ENCODE measurements at regions not wholly inside any gene's neighbourhood (a gene's known extent, or its start where the extent isn't known, plus 50 kb on each side); places are given as distances from the start of the nearest gene placed in this dataset.

DNA sequence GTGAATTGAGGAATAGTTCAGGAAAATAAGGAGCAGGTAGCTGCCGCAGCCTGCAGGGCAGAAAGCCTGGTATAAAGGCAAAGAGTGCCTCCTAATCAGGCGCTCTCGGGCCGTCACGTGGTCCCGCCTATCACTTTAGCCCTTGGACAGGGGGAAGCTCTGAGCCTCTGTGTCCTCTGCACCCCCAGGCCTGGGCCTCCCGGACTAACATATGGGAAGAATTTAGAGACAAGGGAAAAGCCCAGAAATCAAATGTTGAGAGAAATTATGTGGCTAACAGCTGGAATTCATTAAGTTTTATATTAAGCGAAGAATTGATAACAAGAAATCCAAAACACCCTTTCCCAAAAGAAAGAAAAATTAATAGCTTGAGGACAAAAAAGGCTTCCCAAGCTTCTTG, 417.7 kb downstream of the ATP23 start:
- no peak overlapping the region for H3K4me3 ChIP-seq (replicated peaks; ENCODE audit: low read depth, low read length)

DNA sequence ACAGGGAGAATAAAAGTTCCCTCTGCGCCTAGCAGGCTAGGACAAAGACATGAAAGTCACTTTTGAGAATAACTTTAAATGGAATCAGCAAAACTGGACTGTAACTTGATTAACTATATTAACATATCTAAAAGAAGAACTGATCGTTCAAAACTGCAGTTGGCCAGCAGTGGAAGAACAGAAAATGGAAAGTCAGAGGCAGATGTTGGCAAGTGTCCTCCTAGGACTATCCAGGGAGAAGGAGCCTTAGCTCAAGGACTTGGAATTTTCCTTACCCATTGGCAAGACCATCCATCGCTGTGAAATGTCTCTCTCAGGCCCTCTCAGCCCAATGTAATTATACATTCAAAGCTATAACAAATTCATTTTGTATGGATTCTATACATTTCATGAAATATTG, 419.7 kb downstream of the ATP23 start:
- Histone ChIP-seq H3K27me3 (replicated peaks; ENCODE audit: control insufficient read depth, insufficient read depth, low read length) (no peaks in the 10 kb centered on the region), H3K36me3 (ENCODE audit: control insufficient read depth, insufficient read depth, low read length) (no peaks in the 10 kb centered on the region), H3K4me3 (replicated peaks; ENCODE audit: low read depth, low read length) (no peak overlapping the region)
- no peak for DNase-seq (ENCODE audit: extremely low read depth, insufficient read length)
- TF ChIP-seq, protein P1, sequence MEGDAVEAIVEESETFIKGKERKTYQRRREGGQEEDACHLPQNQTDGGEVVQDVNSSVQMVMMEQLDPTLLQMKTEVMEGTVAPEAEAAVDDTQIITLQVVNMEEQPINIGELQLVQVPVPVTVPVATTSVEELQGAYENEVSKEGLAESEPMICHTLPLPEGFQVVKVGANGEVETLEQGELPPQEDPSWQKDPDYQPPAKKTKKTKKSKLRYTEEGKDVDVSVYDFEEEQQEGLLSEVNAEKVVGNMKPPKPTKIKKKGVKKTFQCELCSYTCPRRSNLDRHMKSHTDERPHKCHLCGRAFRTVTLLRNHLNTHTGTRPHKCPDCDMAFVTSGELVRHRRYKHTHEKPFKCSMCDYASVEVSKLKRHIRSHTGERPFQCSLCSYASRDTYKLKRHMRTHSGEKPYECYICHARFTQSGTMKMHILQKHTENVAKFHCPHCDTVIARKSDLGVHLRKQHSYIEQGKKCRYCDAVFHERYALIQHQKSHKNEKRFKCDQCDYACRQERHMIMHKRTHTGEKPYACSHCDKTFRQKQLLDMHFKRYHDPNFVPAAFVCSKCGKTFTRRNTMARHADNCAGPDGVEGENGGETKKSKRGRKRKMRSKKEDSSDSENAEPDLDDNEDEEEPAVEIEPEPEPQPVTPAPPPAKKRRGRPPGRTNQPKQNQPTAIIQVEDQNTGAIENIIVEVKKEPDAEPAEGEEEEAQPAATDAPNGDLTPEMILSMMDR (IDR thresholded peaks at IDR 0.05; ENCODE audit: insufficient read depth, low read length, poor library complexity, severe bottlenecking) = no peak

More for the DNA sequence above, 417.7 kb downstream of the ATP23 start:
- TF ChIP-seq, protein P1 (IDR thresholded peaks at IDR 0.05; ENCODE audit: insufficient read depth, low read length, poor library complexity, severe bottlenecking) = no peak
- DNase-seq (ENCODE audit: extremely low read depth, insufficient read length) = no peak
- H3K36me3 ChIP-seq (ENCODE audit: control insufficient read depth, insufficient read depth, low read length) = no peaks in the 10 kb centered on the region
- no peaks in the 10 kb centered on the region for H3K27me3 ChIP-seq (replicated peaks; ENCODE audit: control insufficient read depth, insufficient read depth, low read length)

DNA sequence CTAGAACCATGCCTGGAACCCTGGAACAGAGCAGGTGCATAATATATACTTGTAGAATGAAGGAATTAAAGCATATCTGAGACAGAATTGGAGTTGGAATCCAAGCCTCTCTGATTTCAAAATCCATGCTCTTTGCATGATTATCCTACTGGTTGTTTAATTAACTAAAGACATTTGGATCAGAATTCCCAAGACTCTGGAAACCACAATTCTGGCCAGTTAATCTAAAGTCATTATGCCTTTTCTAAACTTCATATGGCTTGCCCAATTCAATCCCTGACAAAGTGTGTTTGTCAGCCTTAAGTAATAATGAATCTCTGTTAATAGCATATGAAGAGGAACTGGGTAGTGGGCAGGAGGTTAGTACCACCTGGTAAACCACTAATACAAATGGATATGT, 422.6 kb downstream of the ATP23 start:
- TF ChIP-seq, protein P1 (IDR thresholded peaks at IDR 0.05; ENCODE audit: insufficient read depth, low read length, poor library complexity, severe bottlenecking) = no peak

DNA sequence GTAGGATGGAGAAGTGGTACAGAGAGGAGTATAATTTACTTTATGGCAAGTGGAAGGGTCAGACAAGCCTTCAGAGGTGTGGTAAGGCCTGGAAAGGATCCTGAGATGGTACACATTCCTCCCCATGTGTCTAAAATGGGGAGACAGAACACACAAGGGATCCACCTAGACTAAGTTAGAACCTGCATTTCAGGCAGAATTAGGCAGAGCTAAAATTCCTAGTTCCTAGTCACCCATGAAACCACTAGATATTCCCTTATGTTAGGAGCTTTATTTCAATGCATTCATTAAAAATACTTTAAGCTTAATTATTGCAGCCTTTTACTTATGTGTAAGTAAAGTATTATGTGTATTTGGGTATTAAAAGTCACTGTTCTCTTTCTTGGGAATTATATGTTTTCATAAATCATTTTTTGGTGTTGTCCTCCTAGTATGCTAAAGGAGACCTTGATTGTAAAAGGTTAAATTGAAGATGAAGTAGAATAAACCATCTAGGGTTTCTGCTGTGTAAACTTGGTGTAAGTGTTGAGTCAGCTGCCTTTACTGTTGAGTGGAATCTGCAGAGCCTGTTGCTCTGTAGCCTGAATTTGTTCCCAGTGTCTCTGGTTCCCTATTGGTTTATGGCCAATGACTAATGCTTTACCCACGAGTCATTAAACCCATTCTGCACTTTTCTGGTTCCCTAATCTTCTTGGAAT, 423.2 kb downstream of the ATP23 start:
- H3K36me3 ChIP-seq (ENCODE audit: control insufficient read depth, insufficient read depth, low read length) = no peaks in the 10 kb centered on the region
- H3K4me3 ChIP-seq (replicated peaks; ENCODE audit: low read depth, low read length) = no peak overlapping the region
- no peaks in the 10 kb centered on the region for H3K27me3 ChIP-seq (replicated peaks; ENCODE audit: control insufficient read depth, insufficient read depth, low read length)
- TF ChIP-seq, protein P1 (IDR thresholded peaks at IDR 0.05; ENCODE audit: insufficient read depth, low read length, poor library complexity, severe bottlenecking) = no peak
- no peak for DNase-seq (ENCODE audit: extremely low read depth, insufficient read length)

More for the DNA sequence above, 422.6 kb downstream of the ATP23 start:
- Histone ChIP-seq H3K4me3 (replicated peaks; ENCODE audit: low read depth, low read length) (no peak overlapping the region), H3K27me3 (replicated peaks; ENCODE audit: control insufficient read depth, insufficient read depth, low read length) (no peaks in the 10 kb centered on the region), H3K36me3 (ENCODE audit: control insufficient read depth, insufficient read depth, low read length) (no peaks in the 10 kb centered on the region)
- DNase-seq (ENCODE audit: extremely low read depth, insufficient read length) = no peak

DNA sequence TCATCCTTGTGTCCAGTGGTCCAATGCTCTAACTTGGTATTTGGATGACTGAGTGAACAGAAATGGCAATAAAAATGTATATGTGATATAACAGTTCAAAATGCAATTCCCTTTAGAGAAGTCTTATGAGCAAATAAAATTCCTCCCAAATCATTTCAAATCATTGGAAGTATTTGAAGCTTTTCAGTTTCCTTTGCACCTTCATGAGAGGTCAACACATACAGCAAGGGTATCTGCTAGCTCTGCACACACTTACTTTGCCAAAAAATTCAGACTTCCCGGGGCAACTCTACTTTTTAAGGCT, 423.7 kb downstream of the ATP23 start:
- Histone ChIP-seq H3K4me3 (replicated peaks; ENCODE audit: low read depth, low read length) (no peak overlapping the region), H3K36me3 (ENCODE audit: control insufficient read depth, insufficient read depth, low read length) (no peaks in the 10 kb centered on the region), H3K27me3 (replicated peaks; ENCODE audit: control insufficient read depth, insufficient read depth, low read length) (no peaks in the 10 kb centered on the region)
- DNase-seq (ENCODE audit: extremely low read depth, insufficient read length) = no peak
- TF ChIP-seq, protein P1 (IDR thresholded peaks at IDR 0.05; ENCODE audit: insufficient read depth, low read length, poor library complexity, severe bottlenecking) = no peak

DNA sequence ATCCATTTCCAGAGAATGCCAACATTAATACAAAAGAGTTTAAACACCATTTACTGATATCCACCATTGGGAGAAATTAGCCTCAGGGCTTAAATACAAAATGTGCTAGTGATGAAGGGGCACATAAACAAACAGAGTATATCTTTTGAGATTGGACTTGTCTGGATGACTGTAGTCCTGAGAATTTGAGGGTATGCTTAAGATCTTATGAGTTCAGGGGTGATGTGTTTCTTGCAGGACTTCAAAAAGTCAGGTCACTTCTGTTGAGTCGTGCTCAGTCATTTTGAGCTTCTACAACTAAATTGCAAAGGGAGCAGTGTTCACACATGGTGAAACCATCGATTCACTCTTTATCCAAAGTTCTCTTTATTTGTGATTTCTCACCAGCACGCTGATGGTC, 425.7 kb downstream of the ATP23 start:
- TF ChIP-seq, protein P1 (IDR thresholded peaks at IDR 0.05; ENCODE audit: insufficient read depth, low read length, poor library complexity, severe bottlenecking) = no peak
- Histone ChIP-seq H3K27me3 (replicated peaks; ENCODE audit: control insufficient read depth, insufficient read depth, low read length) (no peaks in the 10 kb centered on the region), H3K36me3 (ENCODE audit: control insufficient read depth, insufficient read depth, low read length) (no peaks in the 10 kb centered on the region), H3K4me3 (replicated peaks; ENCODE audit: low read depth, low read length) (no peak overlapping the region)
- DNase-seq (ENCODE audit: extremely low read depth, insufficient read length) = no peak

Measured in GM06990 (cell line).